HFFc6 (cell line): ENCODE measurements at regions not wholly inside any gene's neighbourhood (a gene's known extent, or its start where the extent isn't known, plus 50 kb on each side); places are given as distances from the start of the nearest gene placed in this dataset.

Experiments used
- DNase-seq: peaks from one replicate; pipeline ENCODE4 v3.0.0-alpha.2; 2018
- H3K27ac Mint-ChIP-seq: 2 replicates; pipeline ENCODE4 v1.8.0; 2020; ENCODE audit warnings: mild to moderate bottlenecking, mixed read lengths
- H3K27me3 Mint-ChIP-seq: 2 replicates; pipeline ENCODE4 v1.8.0; 2021; ENCODE audit warnings: mild to moderate bottlenecking, moderate library complexity, mixed read lengths; ENCODE audit not compliant: insufficient read depth
- H3K36me3 Mint-ChIP-seq: 2 replicates; pipeline ENCODE4 v1.8.0; 2021; ENCODE audit warnings: low read depth, mixed read lengths
- H3K4me1 Mint-ChIP-seq: 2 replicates; pipeline ENCODE4 v1.8.0; 2020; ENCODE audit warnings: low read depth, mixed read lengths
- H3K4me3 Mint-ChIP-seq: 2 replicates; pipeline ENCODE4 v1.8.0; 2020; ENCODE audit warnings: mild to moderate bottlenecking, moderate library complexity, mixed read lengths
- H3K9me3 Mint-ChIP-seq: 2 replicates; pipeline ENCODE4 v1.8.0; 2020; ENCODE audit warnings: mild to moderate bottlenecking, mixed read lengths
- CTCF ChIP-seq: fragments of 200-600 bp; sonication (generic); IDR thresholded peaks from 2 replicates; pipeline ENCODE4 v1.5.0; 2021; ENCODE audit warnings: antibody characterized with exemption, mild to moderate bottlenecking

GRCh38 chr5:112626715-112627114 is 111.0 kb upstream of the APC start:
- Mint-ChIP-seq H3K36me3 (no peaks in the 10 kb centered on the region), H3K4me1 (peaks cover 12% of the 10 kb centered on the region)

GRCh38 chr5:112628214-112628980 is 109.3 kb upstream of the APC start:
- DNase-seq: no peak
- H3K4me3 Mint-ChIP-seq: peak overlapping the region; percentile 54
- peaks cover 12% of the 10 kb centered on the region for H3K4me1 Mint-ChIP-seq
- TF ChIP-seq CTCF: no peak
- H3K27ac Mint-ChIP-seq: no peak overlapping the region
- no peaks in the 10 kb centered on the region for H3K36me3 Mint-ChIP-seq
- H3K9me3 Mint-ChIP-seq: no peaks in the 10 kb centered on the region
- H3K27me3 Mint-ChIP-seq: peaks cover 16% of the 10 kb centered on the region

More at GRCh38 chr5:112626715-112627114, 111.0 kb upstream of the APC start:
- peaks cover 14% of the 10 kb centered on the region for H3K27me3 Mint-ChIP-seq
- TF ChIP-seq CTCF: no peak
- no peak overlapping the region for H3K27ac Mint-ChIP-seq
- H3K9me3 Mint-ChIP-seq: no peaks in the 10 kb centered on the region
- H3K4me3 Mint-ChIP-seq: no peak overlapping the region
- no peak for DNase-seq

- Mint-ChIP-seq H3K4me1 (peaks cover 12% of the 10 kb centered on the region), H3K9me3 (no peaks in the 10 kb centered on the region), H3K36me3 (no peaks in the 10 kb centered on the region), H3K27ac (no peak overlapping the region), H3K27me3 (peaks cover 9% of the 10 kb centered on the region), H3K4me3 (no peak overlapping the region)
- no peak for TF ChIP-seq CTCF
- DNase-seq: peak; percentile 13
Measured at GRCh38 chr5:112630246-112631009, 107.3 kb upstream of the APC start.

- no peak for DNase-seq
- H3K36me3 Mint-ChIP-seq: no peaks in the 10 kb centered on the region
- H3K27ac Mint-ChIP-seq: no peak overlapping the region
- peaks cover 6% of the 10 kb centered on the region for H3K27me3 Mint-ChIP-seq
- no peak overlapping the region for H3K4me3 Mint-ChIP-seq
- peaks cover 7% of the 10 kb centered on the region for H3K4me1 Mint-ChIP-seq
- TF ChIP-seq CTCF: no peak
- no peaks in the 10 kb centered on the region for H3K9me3 Mint-ChIP-seq
Measured at GRCh38 chr5:112634166-112634565, 103.5 kb upstream of the APC start.

- no peaks in the 10 kb centered on the region for H3K36me3 Mint-ChIP-seq
- no peak for TF ChIP-seq CTCF
- peaks cover 7% of the 10 kb centered on the region for H3K4me1 Mint-ChIP-seq
Measured at GRCh38 chr5:112634796-112635195, 102.9 kb upstream of the APC start.

More at GRCh38 chr5:112634796-112635195, 102.9 kb upstream of the APC start:
- Mint-ChIP-seq H3K27me3 (peaks cover 4% of the 10 kb centered on the region; the same call in 1 of the 2 replicates), H3K27ac (no peak overlapping the region), H3K9me3 (no peaks in the 10 kb centered on the region), H3K4me3 (no peak overlapping the region)
- DNase-seq: no peak
